ENCODE measurements at regions not wholly inside any gene's neighbourhood (a gene's known extent, or its start where the extent isn't known, plus 50 kb on each side); places are given as distances from the start of the nearest gene placed in this dataset.
"Not testable (repeated sequence)": the region's sequence is repeated elsewhere in the genome, so short reads cannot be mapped to it uniquely, and the experiment has no call there.

DNA sequence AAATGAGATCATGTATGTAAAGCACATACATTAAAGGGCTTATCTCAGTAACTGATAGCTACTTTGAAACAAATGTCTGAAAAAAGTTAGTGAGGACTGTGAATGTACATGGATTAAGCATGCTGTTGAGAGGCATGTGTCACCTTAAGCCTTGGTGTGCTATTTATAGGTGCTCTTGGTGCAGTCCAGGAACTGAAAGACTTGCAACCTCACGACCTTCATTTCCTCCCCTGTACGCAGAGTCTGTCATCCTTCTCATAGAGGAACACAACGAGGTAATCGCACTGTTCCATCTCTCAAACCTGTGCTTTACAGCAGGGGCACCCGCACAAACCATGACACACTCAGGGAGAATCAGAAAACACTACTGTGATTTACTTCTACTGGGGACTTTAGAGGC lies 65.6 kb downstream of the UFM1 start:
- no peak for DNase-seq

DNA sequence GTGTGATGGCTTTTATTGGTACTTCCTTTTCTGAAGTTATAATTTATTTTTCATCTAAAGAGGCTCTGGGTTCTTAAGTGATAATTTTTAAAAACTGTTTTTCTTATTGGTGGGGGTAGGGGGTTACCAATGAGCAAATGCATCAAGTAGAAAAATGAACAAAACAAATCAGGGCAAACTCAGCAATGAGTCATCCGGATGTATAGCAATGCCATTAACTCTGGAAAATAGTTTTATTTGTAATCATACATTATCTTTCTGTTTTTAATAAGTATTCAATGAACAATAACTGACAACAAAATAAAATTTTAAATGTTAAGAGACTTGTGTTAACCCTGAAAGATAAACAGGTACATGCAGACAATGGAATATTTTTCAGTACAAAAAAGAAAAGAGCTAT lies 67.6 kb downstream of the UFM1 start:
- DNase-seq = no peak

DNA sequence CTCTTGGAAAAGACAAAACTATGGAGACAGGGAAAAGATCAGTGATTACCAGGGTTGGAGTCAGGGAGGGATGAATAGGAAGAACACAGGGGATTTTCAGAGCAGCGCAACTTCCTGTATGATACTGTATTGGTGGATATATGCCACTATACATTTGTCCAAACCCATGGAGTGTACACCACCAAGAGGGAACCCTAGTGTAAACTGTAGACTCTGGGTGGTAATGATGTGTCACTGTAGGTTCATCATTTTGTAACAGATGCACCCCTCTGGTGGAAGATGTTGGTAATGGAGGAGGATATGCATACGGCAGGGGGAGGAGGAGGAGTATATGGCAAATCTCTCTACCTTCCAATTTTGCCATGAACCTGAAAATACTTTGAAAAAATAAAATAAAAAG lies 68.1 kb downstream of the UFM1 start:
- no peak for DNase-seq

DNA sequence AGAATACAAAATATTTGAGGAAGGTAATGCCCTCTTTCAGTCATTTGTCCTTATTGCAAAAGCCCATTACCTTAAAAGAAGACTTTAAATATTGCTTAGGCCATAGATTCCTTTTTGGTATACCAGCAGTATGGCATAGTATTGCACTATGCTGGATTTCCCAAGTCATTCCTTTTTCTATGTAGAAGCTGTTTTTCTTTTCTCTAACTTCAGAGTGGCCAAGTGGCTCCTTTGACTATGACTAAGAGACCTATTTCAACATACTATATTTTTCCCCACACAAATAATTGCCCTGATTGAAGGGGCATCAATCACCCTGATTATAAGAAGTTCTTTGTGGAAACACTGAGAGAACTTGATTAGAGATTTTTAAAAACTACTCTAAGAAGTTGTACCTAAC lies 68.6 kb downstream of the UFM1 start:
- no peak for DNase-seq

DNA sequence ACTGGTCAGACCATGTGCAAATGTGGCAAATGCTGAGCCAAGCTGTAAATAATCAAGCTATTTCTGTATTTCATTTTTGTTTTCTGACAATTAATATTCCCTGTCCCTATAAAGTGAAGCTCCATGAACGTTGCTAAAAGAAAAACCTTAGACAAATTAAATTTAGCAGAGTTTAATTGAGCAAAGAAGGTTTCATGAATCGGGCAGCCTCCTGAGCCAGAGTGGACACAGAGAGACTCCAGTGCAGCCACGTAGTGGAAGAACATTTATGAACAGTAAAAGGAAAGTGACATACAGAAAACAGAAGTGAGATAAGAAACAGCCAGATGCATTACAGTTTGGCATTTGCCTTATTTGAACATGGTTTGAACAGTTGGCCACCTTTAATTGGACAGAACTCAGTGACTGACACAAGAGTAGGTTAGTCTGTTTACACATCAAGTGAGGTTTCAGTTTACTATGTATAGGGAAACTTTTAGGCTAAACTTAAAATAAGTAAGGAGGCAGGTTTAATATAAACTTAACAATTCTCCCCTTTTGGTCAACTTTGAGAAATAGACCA lies 69.7 kb downstream of the UFM1 start:
- no peak for DNase-seq

DNA sequence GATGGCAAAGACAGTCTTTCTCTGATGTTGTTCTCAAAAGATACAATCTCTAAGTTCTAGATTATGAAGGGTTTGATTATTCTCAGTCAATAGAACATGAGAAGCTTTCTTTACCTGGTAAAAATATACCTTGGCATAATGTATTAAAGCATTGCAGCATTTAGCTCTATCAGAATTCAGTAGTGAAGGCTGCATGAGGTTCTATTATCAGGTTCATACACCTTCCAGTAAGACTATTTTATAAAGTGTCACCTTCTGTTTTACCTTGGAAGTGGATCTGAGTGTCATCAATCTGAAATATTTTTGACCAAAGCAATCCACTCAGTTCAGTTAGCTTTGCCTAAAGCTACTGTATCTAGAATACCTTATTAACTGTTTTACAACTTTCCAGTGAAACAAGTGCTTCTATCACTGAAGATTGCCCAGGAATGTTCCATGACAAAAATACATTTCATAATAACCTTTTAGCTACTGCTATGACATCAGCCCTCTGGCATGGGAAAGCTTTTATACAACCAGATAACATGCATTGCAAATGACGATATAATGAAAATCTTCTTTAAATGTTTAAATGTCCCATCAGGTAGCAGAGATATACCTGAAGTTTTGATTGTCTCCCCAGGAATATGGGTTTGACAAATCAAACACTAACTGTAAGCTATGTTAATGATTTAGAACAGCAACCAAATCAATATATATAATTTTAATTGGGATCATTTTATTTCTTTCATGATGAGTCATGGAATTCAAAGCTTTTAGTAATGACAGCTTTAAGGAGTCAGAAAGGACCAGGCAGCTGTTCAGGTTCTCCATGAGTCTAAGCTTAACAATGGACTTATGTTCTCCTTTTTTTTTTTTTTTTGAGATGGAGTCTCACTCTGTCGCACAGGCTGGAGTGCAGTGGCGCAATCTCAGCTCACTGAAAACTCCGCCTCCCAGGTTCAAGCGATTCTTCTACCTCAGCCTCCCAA lies 72.2 kb downstream of the UFM1 start:
- no peak for DNase-seq

DNA sequence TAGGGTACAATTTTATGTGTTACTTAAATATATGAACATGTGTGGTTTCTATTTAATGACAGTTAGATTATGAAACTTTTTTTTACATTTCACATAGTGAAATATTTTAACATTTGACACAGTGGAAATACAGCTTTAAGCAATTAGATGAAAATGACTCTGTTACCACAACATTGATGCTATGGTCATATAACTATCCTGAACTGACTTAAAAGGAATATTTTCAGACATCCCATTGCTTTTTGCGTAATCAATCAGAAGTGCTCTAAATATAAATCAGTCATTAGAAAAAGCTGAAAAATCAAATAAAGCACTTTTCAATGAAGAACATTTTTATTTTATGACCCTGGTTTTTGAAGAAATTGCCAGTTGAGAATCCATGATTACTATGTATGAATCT lies 80.3 kb downstream of the UFM1 start:
- no peak for DNase-seq

DNA sequence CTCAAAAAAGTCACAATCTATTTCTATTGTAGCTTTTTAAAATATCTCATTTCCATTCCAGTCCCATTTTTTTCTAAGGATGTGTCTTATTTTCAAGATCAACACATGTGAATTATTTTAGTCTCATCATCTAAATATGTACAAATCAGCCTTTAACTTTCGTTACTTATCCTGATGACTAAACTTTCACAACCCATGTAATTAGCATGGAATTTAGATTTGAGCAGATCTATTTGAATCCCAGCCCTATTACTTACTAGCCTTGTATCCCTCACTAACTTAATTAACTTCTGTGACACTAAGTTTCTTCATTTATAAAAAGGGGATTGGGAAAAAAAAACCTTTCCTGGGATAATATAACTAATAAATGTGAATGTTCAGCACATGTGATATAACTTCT lies 81.1 kb downstream of the UFM1 start:
- no peak for DNase-seq

DNA sequence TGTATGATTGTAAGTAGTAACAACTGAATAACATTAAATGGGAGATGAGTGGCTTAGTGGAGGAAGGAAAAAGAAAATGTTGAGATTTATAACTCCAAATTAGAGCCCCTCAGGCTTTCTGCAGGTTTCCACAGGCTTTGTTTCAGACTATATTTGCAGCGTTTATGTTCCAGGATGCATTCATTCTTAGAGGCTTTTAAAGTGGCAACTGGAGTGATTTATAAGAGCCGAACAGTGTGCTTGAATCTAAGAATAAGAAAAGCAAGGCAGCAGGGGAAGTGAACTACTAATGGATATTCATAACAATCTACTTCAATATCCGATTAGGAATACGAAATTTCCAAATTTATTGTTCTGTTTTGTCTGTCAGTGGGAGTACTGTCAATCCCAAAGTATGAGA lies 91.0 kb downstream of the UFM1 start:
- DNase-seq = no peak

DNA sequence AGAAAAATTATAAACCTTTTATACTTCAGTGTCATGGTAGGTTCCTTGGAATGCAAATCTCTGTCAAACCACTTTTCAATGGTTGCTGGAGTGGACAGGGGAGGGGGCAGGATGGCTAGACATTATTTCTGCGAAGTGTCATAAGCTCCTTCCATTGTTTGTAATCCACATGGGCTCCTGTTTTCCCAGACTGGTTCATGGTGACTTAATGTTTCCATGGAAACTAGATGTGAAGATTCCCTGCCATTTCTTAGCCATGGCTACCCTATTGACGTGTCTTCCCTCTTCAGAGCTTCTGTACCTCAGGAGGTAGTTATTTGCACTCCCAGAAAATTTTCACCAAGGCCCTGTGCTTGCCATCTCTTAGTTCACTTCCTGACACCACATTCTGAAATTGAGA lies 95.3 kb downstream of the UFM1 start:
- no peak for DNase-seq

DNA sequence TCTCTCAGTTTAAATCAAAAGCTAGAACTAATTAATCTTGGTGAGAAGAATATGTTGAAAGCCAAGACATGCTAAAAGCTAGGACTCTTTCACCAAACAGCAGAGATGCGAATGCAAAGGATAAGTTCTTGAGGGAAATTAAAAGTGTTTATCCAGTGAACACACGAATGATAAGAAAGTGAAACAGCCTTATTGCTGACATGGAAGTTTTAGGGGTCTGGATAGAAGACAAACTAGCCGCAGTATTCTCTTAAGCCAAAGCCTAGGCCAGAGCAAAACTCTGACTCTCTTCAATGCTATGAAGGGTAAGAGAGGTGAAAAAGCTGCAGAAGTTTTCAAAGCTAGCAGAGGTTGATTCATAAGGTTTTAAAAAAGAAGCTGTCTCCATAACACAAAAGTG lies 103.0 kb downstream of the UFM1 start:
- no peak for DNase-seq

DNA sequence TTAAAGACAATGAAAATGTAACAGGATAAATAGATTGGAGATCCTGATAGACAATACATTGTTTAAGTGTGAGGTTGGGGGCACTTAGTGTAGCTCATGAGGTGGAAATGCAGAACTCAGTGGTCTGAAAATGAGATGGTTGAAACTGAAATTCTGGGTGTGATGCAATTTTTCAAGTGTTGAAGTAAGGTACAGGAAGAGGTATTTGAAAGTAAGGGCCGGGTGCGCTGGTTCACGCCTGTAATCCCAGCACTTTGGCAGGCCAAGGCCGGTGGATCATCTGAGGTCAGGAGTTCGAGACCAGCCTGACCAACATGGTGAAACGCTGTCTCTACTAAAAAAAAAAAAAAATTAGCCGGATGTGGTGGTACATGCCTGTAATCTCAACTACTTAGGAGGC lies 113.0 kb downstream of the UFM1 start:
- DNase-seq = no peak

DNA sequence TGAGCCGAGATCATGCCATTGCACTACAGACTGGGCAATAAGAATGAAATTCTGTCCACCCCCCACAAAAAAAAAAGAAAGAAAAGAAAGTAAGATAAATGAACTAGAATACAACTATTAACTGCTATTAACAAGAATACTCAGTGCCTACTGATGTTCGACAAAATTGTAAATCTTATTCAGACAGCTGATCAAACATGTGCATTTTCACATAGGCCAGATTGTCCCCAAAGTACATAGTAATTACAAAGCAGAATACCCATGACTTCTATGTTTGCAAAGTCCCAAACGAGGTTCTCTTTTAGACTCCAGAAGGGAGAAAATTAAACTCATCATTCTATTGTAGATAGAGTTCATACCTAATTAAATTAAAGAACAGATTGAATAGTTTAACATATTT lies 113.4 kb downstream of the UFM1 start:
- no peak for DNase-seq

DNA sequence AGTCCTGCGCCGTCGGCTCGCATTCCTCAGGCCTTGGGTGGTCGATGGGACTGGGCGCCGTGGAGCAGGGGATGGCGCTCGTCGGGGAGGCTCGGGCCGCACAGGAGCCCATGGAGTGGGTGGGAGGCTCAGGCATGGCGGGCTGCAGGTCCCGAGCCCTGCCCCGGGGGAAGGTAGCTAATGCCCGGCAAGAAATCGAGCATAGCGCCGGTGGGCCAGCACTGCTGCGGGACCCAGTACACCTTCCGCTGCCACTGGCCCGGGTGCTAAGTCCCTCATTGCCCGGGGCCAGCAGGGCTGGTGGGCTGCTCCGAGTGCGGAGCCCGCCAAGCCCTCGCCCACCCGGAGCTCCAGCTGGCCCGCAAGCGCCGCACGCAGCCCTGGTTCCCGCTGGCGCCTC lies 122.8 kb downstream of the UFM1 start:
- DNase-seq = not testable (repeated sequence)

DNA sequence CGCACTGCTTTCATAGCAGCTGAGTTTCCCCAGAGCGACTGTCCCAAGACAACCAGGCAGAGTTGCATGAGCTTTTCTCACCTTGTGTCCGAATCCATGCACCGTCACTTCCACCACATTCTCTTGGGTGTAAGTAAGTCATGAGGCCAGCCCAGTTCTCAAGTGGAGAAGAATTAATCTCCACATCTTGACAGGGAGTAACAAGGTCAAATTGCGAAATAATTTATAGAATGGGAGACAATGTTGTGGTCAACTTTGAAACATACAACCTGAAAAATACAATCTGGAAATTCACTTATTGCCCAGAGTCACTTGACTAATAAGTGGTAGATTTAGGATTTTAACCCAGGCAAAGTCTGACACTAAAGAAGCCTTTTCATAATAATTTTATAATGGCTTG lies 123.7 kb downstream of the UFM1 start:
- DNase-seq = no peak

DNA sequence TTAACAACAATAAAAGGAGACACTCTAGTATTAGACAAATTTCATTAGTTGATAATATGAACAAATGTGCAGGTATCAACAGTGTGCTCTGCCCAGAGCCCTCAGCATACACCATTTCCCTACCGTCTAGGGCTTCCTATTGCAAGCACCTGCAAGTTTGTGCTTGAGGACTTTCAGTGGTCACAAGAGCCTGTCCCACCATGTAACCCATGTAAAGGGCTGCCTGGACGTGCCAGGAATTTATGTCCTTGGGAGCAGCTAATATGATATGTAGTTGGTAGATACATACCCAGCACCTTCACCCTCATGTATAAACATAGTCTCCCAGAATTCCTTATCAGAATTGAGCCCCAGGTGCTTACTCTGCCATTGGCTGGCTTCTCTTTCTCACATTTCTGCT lies 128.0 kb downstream of the UFM1 start:
- no peak for DNase-seq

DNA sequence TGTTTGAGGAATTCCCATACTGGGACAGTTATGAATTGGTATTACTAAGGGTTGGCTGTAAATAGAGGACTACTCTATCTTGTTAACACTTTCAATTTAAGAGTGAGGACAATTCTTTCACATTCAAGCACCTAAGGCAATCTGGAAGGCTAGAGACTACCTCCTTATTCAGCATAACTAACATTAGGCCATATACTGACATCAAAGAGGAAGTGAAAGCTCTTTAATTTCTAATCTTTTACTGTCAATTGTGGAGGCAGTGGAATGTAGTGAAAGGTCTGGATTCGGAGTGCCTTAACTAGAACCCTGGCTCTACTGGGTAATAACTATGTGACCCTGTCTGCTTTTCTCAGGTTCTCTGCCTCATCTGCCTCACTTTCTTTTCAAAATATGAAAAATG lies 134.0 kb downstream of the UFM1 start:
- DNase-seq = no peak

DNA sequence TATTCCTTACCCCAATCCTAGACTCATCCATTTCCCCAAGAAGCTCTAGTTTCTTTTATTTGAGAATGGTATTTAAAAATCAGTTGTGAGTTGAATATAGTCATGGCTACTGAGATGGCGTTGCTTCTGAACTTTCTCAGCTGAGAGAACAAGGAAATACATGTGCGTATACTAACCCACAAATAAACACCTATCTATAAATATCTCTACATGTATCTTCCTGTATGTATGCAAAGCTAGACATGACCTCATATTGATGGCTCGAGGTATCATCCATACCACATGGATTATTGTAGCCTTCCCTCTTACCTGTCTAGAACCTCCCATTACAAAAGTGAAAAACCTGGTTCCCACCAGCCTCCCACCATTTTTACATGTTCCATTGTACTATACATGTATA lies 141.0 kb downstream of the UFM1 start:
- no peak for DNase-seq

DNA sequence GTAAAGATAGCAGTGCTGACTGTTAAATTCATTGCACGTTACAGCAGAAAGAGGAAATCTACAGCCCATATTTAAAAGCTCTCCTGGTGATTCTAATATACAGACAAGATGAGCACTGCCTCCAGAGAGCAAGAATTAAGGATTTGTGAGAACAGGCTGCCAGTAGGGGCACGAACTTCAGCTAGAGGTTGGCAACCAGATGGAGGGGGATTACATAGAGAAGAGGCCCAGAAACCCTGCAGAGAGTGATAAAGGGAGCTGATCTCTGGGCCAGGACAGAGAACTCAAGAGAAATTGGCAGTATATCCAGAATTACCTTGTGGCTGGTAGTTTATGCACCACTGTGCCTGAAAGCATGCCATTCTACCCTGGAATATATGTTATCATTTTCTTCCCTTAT lies 144.8 kb downstream of the UFM1 start:
- DNase-seq = no peak

DNA sequence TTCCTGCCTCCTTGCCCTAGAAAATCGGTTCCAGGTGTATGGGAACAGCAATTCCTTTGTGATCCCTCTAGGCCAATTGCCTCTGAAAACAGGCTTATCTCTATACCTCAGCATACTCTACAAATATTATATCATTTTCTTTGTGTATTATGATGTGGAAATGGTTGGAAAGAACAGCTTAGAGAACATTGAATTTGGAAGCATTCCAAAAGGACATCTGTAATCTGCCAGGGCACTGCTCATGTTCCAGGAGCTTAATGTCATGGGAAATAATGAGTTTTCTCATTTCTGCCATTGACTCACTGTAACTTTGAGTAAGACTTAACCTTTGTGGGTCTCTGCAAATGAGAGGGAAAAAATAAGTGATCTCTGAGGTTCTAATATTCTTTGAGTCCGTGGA lies 147.3 kb downstream of the UFM1 start:
- no peak for DNase-seq

DNA sequence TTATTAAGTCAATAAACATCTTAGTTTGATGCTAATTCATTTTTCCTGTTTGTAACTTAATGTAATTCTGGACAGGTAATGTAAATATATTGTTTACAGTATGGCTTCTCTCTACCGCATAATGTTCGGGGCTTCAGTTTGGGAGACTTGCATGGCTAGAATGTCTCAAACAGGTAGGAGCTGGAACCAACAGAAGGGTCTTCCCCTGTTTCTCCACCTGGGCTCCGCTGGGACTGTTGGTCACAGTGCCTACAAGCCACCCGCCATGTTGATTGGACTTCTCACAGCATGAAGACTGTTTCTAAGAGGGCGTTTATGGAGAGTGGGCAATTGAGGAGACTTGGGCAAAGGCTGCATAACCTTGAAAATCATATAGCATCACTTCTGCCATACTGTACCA lies 148.6 kb downstream of the UFM1 start:
- DNase-seq = no peak

DNA sequence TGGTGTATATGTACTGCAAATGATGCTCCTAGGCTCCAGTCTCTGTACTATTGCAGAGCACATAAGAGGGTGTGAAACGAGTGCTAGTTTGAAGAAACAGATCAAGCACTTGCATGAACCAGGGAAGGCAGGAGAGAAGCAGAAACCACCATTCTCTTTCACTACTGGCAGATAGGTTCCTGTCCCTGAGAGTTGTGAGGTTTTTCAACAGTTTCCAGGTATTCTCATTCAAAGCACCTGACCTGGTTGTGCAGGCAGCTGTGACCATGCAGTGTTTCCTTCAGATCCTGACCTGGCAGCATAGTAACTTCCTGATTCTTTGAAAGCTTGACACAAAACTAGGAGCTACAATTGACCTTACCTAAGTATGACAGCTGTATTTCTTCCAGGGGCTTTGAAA lies 164.9 kb downstream of the UFM1 start:
- DNase-seq = no peak

DNA sequence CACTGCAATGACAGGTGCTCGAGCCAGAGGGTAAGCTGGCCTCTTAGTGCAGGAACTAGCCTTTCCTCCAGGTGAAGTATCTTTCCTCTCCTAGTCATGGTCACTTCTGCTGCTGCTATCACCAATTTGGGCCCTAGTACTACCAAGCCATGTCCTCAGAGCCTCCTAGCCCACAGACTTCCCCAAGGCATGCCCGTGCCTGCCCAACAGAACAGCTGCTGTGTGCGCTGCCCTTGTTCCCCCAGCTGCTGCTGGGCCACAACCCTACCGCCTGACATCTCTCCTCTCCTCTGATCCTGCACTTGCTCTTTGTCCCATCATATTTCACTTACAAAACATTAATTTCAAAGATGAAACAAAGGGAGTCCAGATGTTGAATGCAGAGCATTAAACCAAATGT lies 168.5 kb upstream of the FREM2 start:
- DNase-seq = no peak

DNA sequence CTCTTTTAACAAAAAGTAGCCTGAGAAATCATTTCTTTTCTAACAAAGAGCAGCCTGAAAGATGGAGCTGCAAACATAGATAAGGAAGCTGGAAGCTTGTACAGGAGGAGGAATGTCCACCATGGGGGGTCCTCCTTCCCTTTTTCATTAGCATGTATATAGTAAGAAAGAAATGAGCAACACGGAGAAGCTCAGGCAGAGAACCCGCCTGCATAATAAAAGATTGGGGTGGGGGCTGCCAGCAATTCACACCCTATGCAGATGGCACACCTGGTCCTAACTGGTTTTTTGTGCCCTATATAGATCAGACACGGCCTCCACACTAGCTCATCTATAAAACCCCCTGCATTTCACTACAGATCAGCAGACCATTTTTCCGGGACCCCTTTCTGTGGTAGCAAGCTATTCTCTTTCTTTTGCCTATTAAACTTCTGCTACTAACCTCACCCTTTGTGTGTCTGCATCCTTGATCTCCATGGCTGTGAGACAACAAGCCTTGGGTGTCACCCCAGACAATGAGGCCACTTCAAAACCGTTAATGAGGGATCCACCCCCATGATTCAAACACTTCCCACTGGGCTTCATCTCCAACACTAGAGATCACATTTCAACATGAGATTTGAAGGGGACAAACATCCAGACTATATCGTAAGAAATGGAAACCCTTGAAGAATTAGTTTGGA lies 167.5 kb upstream of the FREM2 start:
- DNase-seq = no peak

Measured in skin of body (tissue), 1 donor.